ENCODE measurements at regions not wholly inside any gene's neighbourhood (a gene's known extent, or its start where the extent isn't known, plus 50 kb on each side); places are given as distances from the start of the nearest gene placed in this dataset.
"Not testable (repeated sequence)": the region's sequence is repeated elsewhere in the genome, so short reads cannot be mapped to it uniquely, and the experiment has no call there.

GRCh38 chr2:57698392-57698791, 348.2 kb upstream of the VRK2 start:
- DNase-seq (ENCODE audit: low spot score), result no peak

GRCh38 chr2:57698935-57699449, 347.6 kb upstream of the VRK2 start:
- no peak for DNase-seq (ENCODE audit: low spot score)

GRCh38 chr2:57701391-57701791, 345.2 kb upstream of the VRK2 start:
- no peak for DNase-seq (ENCODE audit: low spot score)

- DNase-seq (ENCODE audit: low spot score), result no peak
Measured at GRCh38 chr2:57703407-57703806, 343.2 kb upstream of the VRK2 start.

GRCh38 chr2:57707794-57708193, 338.8 kb upstream of the VRK2 start:
- DNase-seq (ENCODE audit: low spot score), result not testable (repeated sequence)

GRCh38 chr2:57711991-57712390, 334.6 kb upstream of the VRK2 start:
- no peak for DNase-seq (ENCODE audit: low spot score)

GRCh38 chr2:57720728-57721627, 325.6 kb upstream of the VRK2 start:
- DNase-seq (ENCODE audit: low spot score), result peak; percentile 47

GRCh38 chr2:57725337-57725947, 321.2 kb upstream of the VRK2 start:
- no peak for DNase-seq (ENCODE audit: low spot score)

GRCh38 chr2:57726294-57726693, 320.3 kb upstream of the VRK2 start:
- DNase-seq (ENCODE audit: low spot score), result no peak

GRCh38 chr2:57728691-57729090, 317.9 kb upstream of the VRK2 start:
- DNase-seq (ENCODE audit: low spot score), result no peak

GRCh38 chr2:57733956-57734355, 312.6 kb upstream of the VRK2 start:
- DNase-seq (ENCODE audit: low spot score), result no peak

- no peak for DNase-seq (ENCODE audit: low spot score)
Measured at GRCh38 chr2:57740891-57741290, 305.7 kb upstream of the VRK2 start.

GRCh38 chr2:57753636-57754035, 293.0 kb upstream of the VRK2 start:
- no peak for DNase-seq (ENCODE audit: low spot score)

GRCh38 chr2:57758686-57759085, 287.9 kb upstream of the VRK2 start:
- no peak for DNase-seq (ENCODE audit: low spot score)

- no peak for DNase-seq (ENCODE audit: low spot score)
Measured at GRCh38 chr2:57759131-57759530, 287.5 kb upstream of the VRK2 start.

GRCh38 chr2:57759822-57760300, 286.7 kb upstream of the VRK2 start:
- peak; percentile 74 for DNase-seq (ENCODE audit: low spot score)

GRCh38 chr2:57760381-57760801, 286.2 kb upstream of the VRK2 start:
- no peak for DNase-seq (ENCODE audit: low spot score)

- no peak for DNase-seq (ENCODE audit: low spot score)
Measured at GRCh38 chr2:57776916-57777315, 269.7 kb upstream of the VRK2 start.

- no peak for DNase-seq (ENCODE audit: low spot score)
Measured at GRCh38 chr2:57782587-57782986, 264.0 kb upstream of the VRK2 start.

- DNase-seq (ENCODE audit: low spot score), result no peak
Measured at GRCh38 chr2:57793310-57793709, 253.3 kb upstream of the VRK2 start.

- no peak for DNase-seq (ENCODE audit: low spot score)
Measured at GRCh38 chr2:57796527-57796926, 250.1 kb upstream of the VRK2 start.

GRCh38 chr2:57798346-57798745, 248.3 kb upstream of the VRK2 start:
- no peak for DNase-seq (ENCODE audit: low spot score)

- DNase-seq (ENCODE audit: low spot score), result no peak
Measured at GRCh38 chr2:57802243-57802642, 244.4 kb upstream of the VRK2 start.
